ENCODE measurements at regions not wholly inside any gene's neighbourhood (a gene's known extent, or its start where the extent isn't known, plus 50 kb on each side); places are given as distances from the start of the nearest gene placed in this dataset.

DNA sequence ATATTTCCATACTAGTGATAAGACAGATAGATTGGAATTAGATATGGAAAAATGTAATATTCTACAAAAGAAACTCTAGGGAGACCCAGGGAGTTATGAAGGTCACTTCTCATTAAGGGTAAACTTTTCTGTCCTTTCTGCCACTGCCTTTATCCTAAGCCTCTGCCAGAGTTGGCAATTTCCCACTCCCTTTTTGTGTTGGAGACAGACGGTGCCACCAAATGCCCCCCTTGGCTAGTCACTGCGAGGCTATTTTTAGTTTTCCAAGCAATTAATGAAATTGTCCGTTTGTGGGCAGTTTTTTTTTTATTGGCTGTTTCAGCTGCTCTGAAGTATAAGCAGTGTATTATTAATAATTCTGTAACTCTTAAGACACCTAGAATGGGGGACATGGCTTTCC is 67.6 kb upstream of the TENM4 start:
- Histone ChIP-seq H3K27ac (ENCODE audit: low read depth in 1 of 2, low read length in 1 of 2) (no peak overlapping the region), H3K9me3 (ENCODE audit: control insufficient read depth in 4 of 4, insufficient read depth in 3 of 4, low read length in 3 of 4) (peaks cover 0 to 1% (median 0%) of the 10 kb centered on the region in 4 donors), H3K4me3 (no peak overlapping the region), H3K27me3 (ENCODE audit: control insufficient read depth in 3 of 3, insufficient read depth in 3 of 3, low read length in 2 of 3) (no peaks in the 10 kb centered on the region), H3K4me1 (ENCODE audit: control insufficient read depth in 5 of 5, insufficient read depth in 5 of 5, low read length in 5 of 5) (peaks cover 0 to 11% (median 0%) of the 10 kb centered on the region in 5 donors), H3K36me3 (ENCODE audit: control insufficient read depth in 4 of 4, insufficient read depth in 4 of 4, low read length in 4 of 4) (no peaks in the 10 kb centered on the region), H3K9ac (ENCODE audit: insufficient read depth in 1 of 2, low read length in 2 of 2) (no peak overlapping the region)
- 52 to 61% methylated on average over 3 of the region's 3 CpGs for WGBS, 2 donors
- ATAC-seq (ENCODE audit: insufficient read depth, low FRiP score) (no peak), DNase-seq (no peak)
- TF ChIP-seq, protein P1, sequence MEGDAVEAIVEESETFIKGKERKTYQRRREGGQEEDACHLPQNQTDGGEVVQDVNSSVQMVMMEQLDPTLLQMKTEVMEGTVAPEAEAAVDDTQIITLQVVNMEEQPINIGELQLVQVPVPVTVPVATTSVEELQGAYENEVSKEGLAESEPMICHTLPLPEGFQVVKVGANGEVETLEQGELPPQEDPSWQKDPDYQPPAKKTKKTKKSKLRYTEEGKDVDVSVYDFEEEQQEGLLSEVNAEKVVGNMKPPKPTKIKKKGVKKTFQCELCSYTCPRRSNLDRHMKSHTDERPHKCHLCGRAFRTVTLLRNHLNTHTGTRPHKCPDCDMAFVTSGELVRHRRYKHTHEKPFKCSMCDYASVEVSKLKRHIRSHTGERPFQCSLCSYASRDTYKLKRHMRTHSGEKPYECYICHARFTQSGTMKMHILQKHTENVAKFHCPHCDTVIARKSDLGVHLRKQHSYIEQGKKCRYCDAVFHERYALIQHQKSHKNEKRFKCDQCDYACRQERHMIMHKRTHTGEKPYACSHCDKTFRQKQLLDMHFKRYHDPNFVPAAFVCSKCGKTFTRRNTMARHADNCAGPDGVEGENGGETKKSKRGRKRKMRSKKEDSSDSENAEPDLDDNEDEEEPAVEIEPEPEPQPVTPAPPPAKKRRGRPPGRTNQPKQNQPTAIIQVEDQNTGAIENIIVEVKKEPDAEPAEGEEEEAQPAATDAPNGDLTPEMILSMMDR (IDR thresholded peaks at IDR 0.05; ENCODE audit: control extremely low read depth, extremely low read depth): no peak

DNA sequence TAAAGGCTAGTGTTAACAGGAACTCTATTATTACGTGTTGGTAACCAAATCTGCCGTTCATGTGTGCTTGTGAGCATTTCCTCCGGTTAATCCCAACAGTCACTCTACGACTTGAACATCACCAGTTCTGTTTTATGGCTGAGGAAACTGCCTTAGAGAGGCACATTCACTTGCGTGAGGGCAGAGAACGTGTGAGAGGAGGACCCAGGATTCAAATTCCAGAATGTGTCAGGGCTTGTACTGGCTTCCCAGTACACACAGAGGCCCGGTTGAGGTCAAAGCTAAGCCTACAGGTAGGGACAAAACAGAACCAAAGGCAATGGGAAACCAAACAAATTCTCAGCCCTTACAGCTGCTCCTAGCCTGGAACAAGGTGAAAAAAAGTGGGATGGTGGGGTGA is 66.9 kb upstream of the TENM4 start:
- no peak for DNase-seq
- H3K9ac ChIP-seq (ENCODE audit: insufficient read depth in 1 of 2, low read length in 2 of 2): no peak overlapping the region
- H3K4me1 ChIP-seq (ENCODE audit: control insufficient read depth in 5 of 5, insufficient read depth in 5 of 5, low read length in 5 of 5): peaks cover 0 to 10% (median 0%) of the 10 kb centered on the region in 5 donors
- ATAC-seq (ENCODE audit: insufficient read depth, low FRiP score): no peak
- TF ChIP-seq, protein P1 (IDR thresholded peaks at IDR 0.05; ENCODE audit: control extremely low read depth, extremely low read depth): no peak
- H3K9me3 ChIP-seq (ENCODE audit: control insufficient read depth in 4 of 4, insufficient read depth in 3 of 4, low read length in 3 of 4): peaks cover 0 to 1% (median 0%) of the 10 kb centered on the region in 4 donors
- H3K4me3 ChIP-seq: no peak overlapping the region
- H3K27ac ChIP-seq (ENCODE audit: low read depth in 1 of 2, low read length in 1 of 2): no peak overlapping the region
- no peaks in the 10 kb centered on the region for H3K27me3 ChIP-seq (ENCODE audit: control insufficient read depth in 3 of 3, insufficient read depth in 3 of 3, low read length in 2 of 3)
- WGBS, 2 donors: 54 to 67% methylated on average over 7 of the region's 7 CpGs
- no peaks in the 10 kb centered on the region for H3K36me3 ChIP-seq (ENCODE audit: control insufficient read depth in 4 of 4, insufficient read depth in 4 of 4, low read length in 4 of 4)

DNA sequence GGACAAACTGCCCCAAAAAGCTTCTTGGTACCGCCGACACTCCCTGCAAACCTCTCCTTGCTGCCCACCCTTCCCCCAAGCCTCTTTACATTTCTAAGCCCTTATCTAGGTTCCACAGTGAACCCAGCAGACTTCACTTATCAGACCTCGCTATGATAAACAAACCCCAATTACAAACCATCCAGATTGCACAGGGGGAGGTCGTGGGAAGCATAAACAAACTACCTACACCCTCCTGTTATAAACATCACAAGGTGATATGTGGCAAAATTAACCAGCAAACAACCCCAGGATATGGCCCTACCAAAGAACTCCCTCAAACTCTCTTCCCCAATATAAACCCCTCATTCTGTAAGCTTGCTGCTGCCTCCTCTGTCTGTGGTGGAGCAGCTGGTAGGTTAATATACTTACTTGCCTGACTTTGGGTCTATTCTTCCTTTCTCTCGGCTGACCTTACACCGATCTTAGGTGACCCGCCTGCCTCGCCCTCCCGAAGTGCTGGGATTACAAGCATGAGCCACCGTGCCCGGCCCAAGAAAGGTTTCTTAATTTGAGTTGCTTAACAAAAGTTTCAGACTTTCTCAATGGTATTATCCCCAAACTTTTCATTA is 66.0 kb upstream of the TENM4 start:
- DNase-seq (no peak), ATAC-seq (ENCODE audit: insufficient read depth, low FRiP score) (no peak)
- Histone ChIP-seq H3K4me3 (no peak overlapping the region), H3K4me1 (ENCODE audit: control insufficient read depth in 5 of 5, insufficient read depth in 5 of 5, low read length in 5 of 5) (peaks cover 0 to 3% (median 1%) of the 10 kb centered on the region in 5 donors), H3K9me3 (ENCODE audit: control insufficient read depth in 4 of 4, insufficient read depth in 3 of 4, low read length in 3 of 4) (peaks cover 0 to 1% (median 0%) of the 10 kb centered on the region in 4 donors), H3K27ac (ENCODE audit: low read depth in 1 of 2, low read length in 1 of 2) (no peak overlapping the region), H3K9ac (ENCODE audit: insufficient read depth in 1 of 2, low read length in 2 of 2) (no peak overlapping the region), H3K36me3 (ENCODE audit: control insufficient read depth in 4 of 4, insufficient read depth in 4 of 4, low read length in 4 of 4) (no peaks in the 10 kb centered on the region), H3K27me3 (ENCODE audit: control insufficient read depth in 3 of 3, insufficient read depth in 3 of 3, low read length in 2 of 3) (no peaks in the 10 kb centered on the region)
- 52 to 54% methylated on average over 11 of the region's 11 CpGs for WGBS, 2 donors
- TF ChIP-seq, protein P1 (IDR thresholded peaks at IDR 0.05; ENCODE audit: control extremely low read depth, extremely low read depth): no peak

DNA sequence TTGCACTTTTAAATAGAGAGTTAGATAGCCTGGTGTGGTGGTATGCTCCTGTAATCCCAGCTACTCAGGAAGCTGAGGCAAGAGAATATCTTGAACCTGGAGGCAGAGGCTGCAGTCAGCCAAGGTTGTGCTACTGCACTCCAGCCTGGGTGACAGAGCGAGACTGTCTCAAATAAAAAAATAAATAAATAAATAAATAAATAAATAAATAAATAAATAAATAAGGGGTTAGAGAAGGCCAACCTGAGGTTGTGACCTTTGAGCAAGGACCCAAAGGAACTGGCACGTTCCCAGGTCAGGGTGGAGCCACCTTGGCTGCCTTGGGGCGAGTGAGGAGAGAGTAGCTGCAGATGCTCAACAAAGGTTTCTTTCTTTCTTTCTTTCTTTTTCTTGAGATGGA is 65.3 kb upstream of the TENM4 start:
- Histone ChIP-seq H3K9ac (ENCODE audit: insufficient read depth in 1 of 2, low read length in 2 of 2) (no peak overlapping the region), H3K27me3 (ENCODE audit: control insufficient read depth in 3 of 3, insufficient read depth in 3 of 3, low read length in 2 of 3) (no peaks in the 10 kb centered on the region), H3K27ac (ENCODE audit: low read depth in 1 of 2, low read length in 1 of 2) (no peak overlapping the region), H3K9me3 (ENCODE audit: control insufficient read depth in 4 of 4, insufficient read depth in 3 of 4, low read length in 3 of 4) (peaks cover 0 to 1% (median 0%) of the 10 kb centered on the region in 4 donors), H3K4me3 (no peak overlapping the region), H3K36me3 (ENCODE audit: control insufficient read depth in 4 of 4, insufficient read depth in 4 of 4, low read length in 4 of 4) (no peaks in the 10 kb centered on the region), H3K4me1 (ENCODE audit: control insufficient read depth in 5 of 5, insufficient read depth in 5 of 5, low read length in 5 of 5) (peaks cover 0 to 7% (median 2%) of the 10 kb centered on the region in 5 donors)
- DNase-seq (no peak), ATAC-seq (ENCODE audit: insufficient read depth, low FRiP score) (no peak)
- TF ChIP-seq, protein P1 (IDR thresholded peaks at IDR 0.05; ENCODE audit: control extremely low read depth, extremely low read depth): no peak
- WGBS, 2 donors: 81 to 89% methylated on average over 3 of the region's 3 CpGs

Data from lung (tissue), 11 donors.